ENCODE measurements at regions not wholly inside any gene's neighbourhood (a gene's known extent, or its start where the extent isn't known, plus 50 kb on each side); places are given as distances from the start of the nearest gene placed in this dataset.

DNA sequence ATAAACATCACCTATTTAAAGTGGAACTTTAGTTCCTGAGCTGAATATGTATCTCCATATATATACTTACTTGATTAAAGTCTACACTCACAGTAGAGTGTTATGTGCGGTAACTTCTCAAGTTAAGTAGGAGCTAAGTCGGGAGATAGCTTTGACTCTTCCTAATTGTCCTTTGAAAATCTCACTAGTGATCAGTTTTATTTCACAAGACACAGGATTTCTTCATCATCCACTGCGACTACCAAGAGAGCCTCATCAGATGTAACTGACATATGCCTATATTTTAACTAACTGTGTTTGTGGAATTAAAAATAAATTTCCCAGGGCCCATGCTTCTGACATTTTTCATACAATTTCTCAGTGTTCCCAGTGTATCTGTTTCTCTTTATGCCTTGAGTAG lies 1664.0 kb downstream of the EFNB2 start:
- Histone ChIP-seq H3K4me3 (no peak overlapping the region), H3K9ac (no peak overlapping the region), H3K9me3 (no peaks in the 10 kb centered on the region), H3K4me2 (no peak overlapping the region), H4K20me1 (no peaks in the 10 kb centered on the region), H3K27me3 (no peaks in the 10 kb centered on the region), H3K36me3 (no peaks in the 10 kb centered on the region), H3K4me1 (no peaks in the 10 kb centered on the region), H3K27ac (no peak overlapping the region)
- TF ChIP-seq Cebpa-rat (IDR thresholded peaks at IDR 0.05) = no peak

DNA sequence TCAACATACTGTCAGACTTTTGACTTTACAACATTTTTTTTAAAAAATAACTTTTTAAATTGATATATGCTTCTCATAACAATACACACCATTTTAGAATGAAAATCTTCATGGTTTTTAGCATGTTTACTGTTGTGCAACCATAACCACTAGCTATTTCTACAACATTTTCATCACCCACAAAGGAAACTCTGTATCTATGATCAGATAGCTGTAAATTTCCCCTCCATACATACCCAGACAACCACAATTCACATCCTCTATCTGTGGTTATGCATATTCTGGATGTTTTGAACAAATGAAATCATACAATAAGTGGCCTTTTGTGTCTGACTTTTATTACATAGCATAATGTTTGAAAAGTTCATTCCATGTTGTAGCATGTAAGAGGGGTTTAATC lies 1666.0 kb downstream of the EFNB2 start:
- Histone ChIP-seq H3K4me1 (no peaks in the 10 kb centered on the region), H3K36me3 (no peaks in the 10 kb centered on the region), H3K9me3 (no peaks in the 10 kb centered on the region), H3K4me2 (no peak overlapping the region), H3K27me3 (no peaks in the 10 kb centered on the region), H3K27ac (no peak overlapping the region), H3K9ac (no peak overlapping the region), H4K20me1 (no peaks in the 10 kb centered on the region), H3K4me3 (no peak overlapping the region)
- no peak for TF ChIP-seq Cebpa-rat (IDR thresholded peaks at IDR 0.05)

- no peak for TF ChIP-seq Cebpa-rat (IDR thresholded peaks at IDR 0.05)
- Histone ChIP-seq H3K4me3 (no peak overlapping the region), H3K36me3 (no peaks in the 10 kb centered on the region), H3K9ac (no peak overlapping the region), H3K27ac (no peak overlapping the region), H3K4me1 (no peaks in the 10 kb centered on the region), H3K27me3 (no peaks in the 10 kb centered on the region), H3K9me3 (no peaks in the 10 kb centered on the region), H3K4me2 (no peak overlapping the region), H4K20me1 (no peaks in the 10 kb centered on the region)
Observed at GRCh38 chr13:104868806-104869205, 1666.7 kb downstream of the EFNB2 start.

GRCh38 chr13:104855581-104855980 lies 1679.9 kb downstream of the EFNB2 start:
- TF ChIP-seq Cebpa-rat (IDR thresholded peaks at IDR 0.05) = no peak
- H3K9ac ChIP-seq = no peak overlapping the region

DNA sequence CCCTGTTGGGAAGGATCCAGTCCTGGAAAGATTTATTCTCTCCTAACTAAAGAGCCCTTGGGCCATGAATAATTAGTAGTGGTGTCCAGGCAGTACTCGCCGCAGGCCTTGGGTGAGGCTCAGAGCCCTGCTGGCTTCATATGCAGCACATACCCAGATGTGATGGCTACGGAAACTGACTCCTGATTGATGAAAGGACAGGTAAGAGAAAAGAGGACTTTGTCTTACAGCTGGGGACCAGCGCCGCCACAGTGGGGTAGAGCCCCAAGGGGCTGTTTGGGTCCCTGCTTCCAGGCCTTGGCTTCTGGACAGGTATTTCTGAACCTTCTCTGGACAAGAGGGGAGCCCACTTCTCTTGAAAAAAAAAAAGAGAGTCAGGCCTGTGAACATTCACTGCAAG lies 1680.8 kb downstream of the EFNB2 start:
- Histone ChIP-seq H3K9me3 (no peaks in the 10 kb centered on the region), H3K4me3 (no peak overlapping the region), H3K36me3 (no peaks in the 10 kb centered on the region), H3K4me1 (no peaks in the 10 kb centered on the region), H4K20me1 (no peaks in the 10 kb centered on the region), H3K4me2 (no peak overlapping the region), H3K27me3 (no peaks in the 10 kb centered on the region), H3K27ac (no peak overlapping the region), H3K9ac (no peak overlapping the region)
- TF ChIP-seq Cebpa-rat (IDR thresholded peaks at IDR 0.05) = no peak

More at GRCh38 chr13:104855581-104855980, 1679.9 kb downstream of the EFNB2 start:
- H4K20me1 ChIP-seq = no peaks in the 10 kb centered on the region
- no peak overlapping the region for H3K27ac ChIP-seq
- no peaks in the 10 kb centered on the region for H3K9me3 ChIP-seq
- H3K4me1 ChIP-seq = no peaks in the 10 kb centered on the region
- no peaks in the 10 kb centered on the region for H3K27me3 ChIP-seq
- no peak overlapping the region for H3K4me3 ChIP-seq
- no peaks in the 10 kb centered on the region for H3K36me3 ChIP-seq
- no peak overlapping the region for H3K4me2 ChIP-seq

DNA sequence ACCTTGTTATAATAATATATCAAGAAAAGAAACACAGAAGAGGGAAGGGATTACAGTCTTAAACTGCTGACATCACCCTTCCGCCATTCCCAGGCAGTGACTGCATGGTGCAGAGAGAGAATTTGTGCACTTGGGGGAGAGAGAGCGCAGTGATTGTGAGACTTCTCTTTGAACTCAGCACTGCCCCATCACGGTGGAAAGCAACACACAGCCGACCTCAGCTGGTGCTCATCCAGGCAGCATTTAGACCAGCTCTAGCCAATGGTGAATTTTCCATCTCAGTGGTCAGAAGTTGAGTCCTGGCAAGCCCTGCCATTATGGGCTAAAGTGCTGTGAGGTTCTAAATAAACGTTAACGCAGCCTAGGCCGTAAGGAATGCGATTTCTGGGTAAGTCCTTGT lies 1681.5 kb downstream of the EFNB2 start:
- no peaks in the 10 kb centered on the region for H3K36me3 ChIP-seq
- H3K9ac ChIP-seq = no peak overlapping the region
- no peak overlapping the region for H3K27ac ChIP-seq
- no peak overlapping the region for H3K4me2 ChIP-seq
- H3K4me1 ChIP-seq = no peaks in the 10 kb centered on the region
- H3K9me3 ChIP-seq = no peaks in the 10 kb centered on the region
- H3K27me3 ChIP-seq = no peaks in the 10 kb centered on the region
- no peak for TF ChIP-seq Cebpa-rat (IDR thresholded peaks at IDR 0.05)
- no peak overlapping the region for H3K4me3 ChIP-seq
- no peaks in the 10 kb centered on the region for H4K20me1 ChIP-seq

- Histone ChIP-seq H3K4me3 (no peak overlapping the region), H3K27me3 (no peaks in the 10 kb centered on the region), H3K27ac (no peak overlapping the region), H3K4me2 (no peak overlapping the region), H3K4me1 (no peaks in the 10 kb centered on the region), H3K9me3 (no peaks in the 10 kb centered on the region), H3K36me3 (no peaks in the 10 kb centered on the region), H4K20me1 (no peaks in the 10 kb centered on the region), H3K9ac (no peak overlapping the region)
- no peak for TF ChIP-seq Cebpa-rat (IDR thresholded peaks at IDR 0.05)
Observed at GRCh38 chr13:104847922-104848321, 1687.5 kb downstream of the EFNB2 start.

DNA sequence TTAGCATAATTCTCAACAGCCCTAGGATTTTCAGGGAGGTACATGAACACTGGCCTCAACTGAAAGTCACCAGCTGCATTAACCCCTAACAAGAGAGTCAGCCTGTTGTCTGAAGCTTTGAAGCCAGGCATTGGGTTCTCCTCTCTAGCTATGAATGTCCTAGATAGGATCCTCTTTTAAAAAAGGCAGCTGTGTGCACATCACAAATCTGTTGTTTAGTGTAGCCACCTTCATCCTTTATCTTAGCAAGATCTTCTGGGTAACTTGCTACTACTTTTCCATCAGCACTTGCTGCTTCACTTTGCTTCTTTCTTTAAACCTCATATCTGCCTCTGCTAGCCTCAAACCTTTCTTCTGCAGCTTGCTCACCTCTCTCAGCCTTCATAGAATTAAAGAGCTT lies 1692.1 kb downstream of the EFNB2 start:
- no peak for TF ChIP-seq Cebpa-rat (IDR thresholded peaks at IDR 0.05)
- no peaks in the 10 kb centered on the region for H3K9me3 ChIP-seq
- no peak overlapping the region for H3K4me3 ChIP-seq
- H3K36me3 ChIP-seq = no peaks in the 10 kb centered on the region
- no peak overlapping the region for H3K27ac ChIP-seq
- no peaks in the 10 kb centered on the region for H3K27me3 ChIP-seq
- no peaks in the 10 kb centered on the region for H4K20me1 ChIP-seq
- no peaks in the 10 kb centered on the region for H3K4me1 ChIP-seq
- H3K9ac ChIP-seq = no peak overlapping the region
- no peak overlapping the region for H3K4me2 ChIP-seq

DNA sequence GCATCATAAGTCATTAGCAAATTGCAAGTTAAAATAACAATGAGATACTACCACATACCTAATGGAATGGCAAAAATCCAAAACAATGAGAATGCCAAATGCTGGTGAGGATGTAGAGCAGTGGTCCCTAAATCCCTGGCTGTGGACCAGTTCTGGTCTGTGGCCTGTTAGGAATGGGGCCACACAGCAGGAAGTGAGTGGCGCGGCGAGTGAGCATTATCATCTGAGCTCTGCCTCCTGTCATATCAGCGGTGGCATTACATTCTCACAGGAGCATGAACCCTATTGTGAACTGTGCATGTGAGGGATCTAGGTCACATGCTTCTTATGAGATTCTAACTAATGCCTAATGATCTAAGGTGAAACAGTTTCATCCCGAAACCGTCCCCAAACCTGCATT lies 1694.4 kb downstream of the EFNB2 start:
- Histone ChIP-seq H3K4me1 (no peaks in the 10 kb centered on the region), H3K27me3 (no peaks in the 10 kb centered on the region), H4K20me1 (no peaks in the 10 kb centered on the region), H3K27ac (no peak overlapping the region), H3K9me3 (no peaks in the 10 kb centered on the region), H3K4me2 (no peak overlapping the region), H3K4me3 (no peak overlapping the region), H3K36me3 (no peaks in the 10 kb centered on the region), H3K9ac (no peak overlapping the region)
- TF ChIP-seq Cebpa-rat (IDR thresholded peaks at IDR 0.05) = no peak

GRCh38 chr13:104837756-104838155 lies 1697.7 kb downstream of the EFNB2 start:
- Histone ChIP-seq H3K4me2 (no peak overlapping the region), H3K36me3 (no peaks in the 10 kb centered on the region), H3K4me3 (no peak overlapping the region), H4K20me1 (no peaks in the 10 kb centered on the region), H3K27me3 (no peaks in the 10 kb centered on the region), H3K9ac (no peak overlapping the region), H3K27ac (no peak overlapping the region), H3K4me1 (no peaks in the 10 kb centered on the region), H3K9me3 (no peaks in the 10 kb centered on the region)
- no peak for TF ChIP-seq Cebpa-rat (IDR thresholded peaks at IDR 0.05)

DNA sequence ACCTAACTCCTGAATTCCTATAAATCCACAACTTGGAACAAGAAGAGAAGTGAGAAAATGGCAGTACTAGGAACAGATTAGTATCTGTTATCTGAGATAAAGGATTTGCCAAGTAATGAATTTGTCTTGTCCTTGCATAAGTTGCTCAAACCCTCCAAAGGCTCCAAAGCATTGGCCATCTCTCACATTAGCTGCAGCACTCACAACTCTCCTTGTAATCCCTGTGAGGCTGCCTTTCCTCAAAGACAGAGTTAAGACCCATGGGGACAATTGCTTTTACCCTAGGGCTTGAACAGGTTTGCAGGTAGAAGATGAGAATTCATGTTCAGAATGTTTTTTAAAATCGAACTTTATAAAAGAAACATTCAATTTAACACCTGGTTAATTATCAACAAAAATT lies 1702.2 kb downstream of the EFNB2 start:
- no peak overlapping the region for H3K4me2 ChIP-seq
- no peak overlapping the region for H3K4me3 ChIP-seq
- TF ChIP-seq Cebpa-rat (IDR thresholded peaks at IDR 0.05) = no peak
- no peaks in the 10 kb centered on the region for H3K4me1 ChIP-seq
- no peak overlapping the region for H3K27ac ChIP-seq
- no peaks in the 10 kb centered on the region for H4K20me1 ChIP-seq
- H3K9me3 ChIP-seq = no peaks in the 10 kb centered on the region
- H3K27me3 ChIP-seq = no peaks in the 10 kb centered on the region
- H3K36me3 ChIP-seq = no peaks in the 10 kb centered on the region
- H3K9ac ChIP-seq = no peak overlapping the region
